Activated CD4-positive, alpha-beta memory T cell treated with anti-CD3 and anti-CD28 coated beads for 36 hours (primary cell): ENCODE measurements at regions not wholly inside any gene's neighbourhood (a gene's known extent, or its start where the extent isn't known, plus 50 kb on each side); places are given as distances from the start of the nearest gene placed in this dataset.

Experiments used
- CTCF ChIA-PET: fragments of 350-600 bp; sonication (Branson Sonifier 250); formaldehyde crosslinking; loops from one replicate; lab custom pipeline; 2021; ENCODE audit warnings: antibody characterized with exemption, inconsistent platforms; lab: Charles Lee
- POLR2A ChIA-PET: fragments of 350-600 bp; sonication (Branson Sonifier 250); formaldehyde crosslinking; loops from one replicate; lab custom pipeline; 2021; ENCODE audit warnings: antibody characterized with exemption; lab: Charles Lee
- DNase-seq: peaks from one replicate; pipeline ENCODE4 v3.0.0-alpha.2; 2020
- H3K27ac Mint-ChIP-seq: one replicate; pipeline ENCODE4 v1.8.0; 2021; ENCODE audit warnings: mixed read lengths
- H3K27me3 Mint-ChIP-seq: one replicate; pipeline ENCODE4 v1.8.0; 2021; ENCODE audit warnings: mixed read lengths
- H3K36me3 Mint-ChIP-seq: one replicate; pipeline ENCODE4 v1.8.0; 2021; ENCODE audit warnings: mixed read lengths
- H3K4me1 Mint-ChIP-seq: one replicate; pipeline ENCODE4 v1.8.0; 2021; ENCODE audit warnings: low read depth, mixed read lengths
- H3K4me3 Mint-ChIP-seq: one replicate; pipeline ENCODE4 v1.8.0; 2021; ENCODE audit warnings: mild to moderate bottlenecking, mixed read lengths
- H3K9me3 Mint-ChIP-seq: one replicate; pipeline ENCODE4 v1.8.0; 2021; ENCODE audit warnings: mixed read lengths
- intact Hi-C: fragments of 100-400 bp; cut with micrococcal nuclease; formaldehyde crosslinking; loops from one replicate; pipeline ENCODE4 v1.15.1; 2023

GRCh38 chr2:23286031-23286757 lies 98.8 kb upstream of the KLHL29 start:
- POLR2A ChIA-PET: no interaction called here
- no peaks in the 10 kb centered on the region for H3K36me3 Mint-ChIP-seq

DNA sequence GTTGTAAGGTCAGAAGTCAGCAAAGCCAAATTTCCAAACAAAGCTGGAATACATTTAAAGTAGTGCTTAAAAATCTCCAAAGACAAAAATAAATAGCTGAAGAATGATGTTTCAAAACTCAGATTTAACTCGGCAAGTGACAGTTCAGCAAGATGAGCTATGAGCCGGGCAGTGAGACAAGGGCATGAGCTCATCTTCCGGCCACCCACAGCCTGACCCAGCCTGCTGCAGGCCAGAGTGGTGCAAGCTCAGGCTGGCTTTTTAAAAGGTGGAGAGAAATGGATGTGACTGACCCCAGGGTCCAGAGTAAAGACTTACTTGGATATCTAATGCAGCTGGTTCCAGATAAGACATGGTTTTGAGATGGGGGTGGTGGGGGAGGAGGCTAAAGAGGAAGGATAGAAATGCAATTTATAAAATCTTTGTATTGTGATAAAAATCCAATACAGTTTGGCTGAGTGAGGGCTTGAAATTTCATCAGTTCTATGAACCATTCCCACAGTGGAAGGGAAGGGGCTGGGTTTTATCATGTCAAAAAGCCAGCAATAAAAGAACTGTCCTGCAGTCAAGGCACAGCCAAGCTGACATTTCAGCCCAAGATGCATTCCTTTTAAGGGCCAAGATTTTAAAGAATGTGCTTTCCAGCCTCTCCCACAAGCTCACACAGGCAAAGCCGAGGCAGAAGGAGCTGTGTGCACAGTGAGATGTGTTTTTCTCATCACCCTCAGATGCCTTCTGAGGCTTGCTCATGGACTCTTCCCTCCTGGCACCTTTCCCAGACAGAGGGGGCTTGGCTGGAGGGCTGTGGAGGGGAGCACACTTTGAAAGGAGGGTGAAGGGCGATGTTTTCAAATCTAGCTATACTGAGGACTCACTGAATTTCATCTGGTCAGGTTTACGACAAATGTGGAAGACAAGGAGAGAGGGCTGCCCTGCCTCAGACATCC lies 97.9 kb upstream of the KLHL29 start:
- Mint-ChIP-seq H3K9me3 (no peaks in the 10 kb centered on the region), H3K36me3 (no peaks in the 10 kb centered on the region), H3K4me3 (no peak overlapping the region), H3K27ac (no peak overlapping the region), H3K27me3 (no peaks in the 10 kb centered on the region), H3K4me1 (no peaks in the 10 kb centered on the region)
- ChIA-PET CTCF (no interaction called here), POLR2A (no interaction called here)
- DNase-seq: no peak
- intact Hi-C loops: no loop called here

More at GRCh38 chr2:23286031-23286757, 98.8 kb upstream of the KLHL29 start:
- Mint-ChIP-seq H3K27ac (no peak overlapping the region), H3K9me3 (no peaks in the 10 kb centered on the region), H3K27me3 (no peaks in the 10 kb centered on the region), H3K4me3 (no peak overlapping the region), H3K4me1 (no peaks in the 10 kb centered on the region)
- intact Hi-C loops: no loop called here
- CTCF ChIA-PET: no interaction called here
- no peak for DNase-seq

GRCh38 chr2:23289671-23290070 lies 95.3 kb upstream of the KLHL29 start:
- Mint-ChIP-seq H3K4me1 (no peaks in the 10 kb centered on the region), H3K36me3 (no peaks in the 10 kb centered on the region), H3K27ac (no peak overlapping the region), H3K4me3 (no peak overlapping the region), H3K9me3 (no peaks in the 10 kb centered on the region), H3K27me3 (peaks cover 6% of the 10 kb centered on the region)
- ChIA-PET POLR2A (no interaction called here), CTCF (no interaction called here)
- intact Hi-C loops: no loop called here
- no peak for DNase-seq

- CTCF ChIA-PET: no interaction called here
- H3K36me3 Mint-ChIP-seq: no peaks in the 10 kb centered on the region
- no peak overlapping the region for H3K4me3 Mint-ChIP-seq
- POLR2A ChIA-PET: no interaction called here
- no peaks in the 10 kb centered on the region for H3K9me3 Mint-ChIP-seq
- no peaks in the 10 kb centered on the region for H3K4me1 Mint-ChIP-seq
- no peak overlapping the region for H3K27ac Mint-ChIP-seq
- DNase-seq: no peak
- intact Hi-C loops: no loop called here
- peaks cover 8% of the 10 kb centered on the region for H3K27me3 Mint-ChIP-seq
These were observed 93.7 kb upstream of the KLHL29 start for GRCh38 chr2:23291239-23291638.

- no peaks in the 10 kb centered on the region for H3K4me1 Mint-ChIP-seq
- H3K9me3 Mint-ChIP-seq: no peaks in the 10 kb centered on the region
- no peak overlapping the region for H3K27ac Mint-ChIP-seq
- no peaks in the 10 kb centered on the region for H3K36me3 Mint-ChIP-seq
- ChIA-PET CTCF (no interaction called here), POLR2A (no interaction called here)
- no peak for DNase-seq
- intact Hi-C loops: no loop called here
- peaks cover 8% of the 10 kb centered on the region for H3K27me3 Mint-ChIP-seq
- no peak overlapping the region for H3K4me3 Mint-ChIP-seq
These were observed 93.0 kb upstream of the KLHL29 start for GRCh38 chr2:23292024-23292423.

DNA sequence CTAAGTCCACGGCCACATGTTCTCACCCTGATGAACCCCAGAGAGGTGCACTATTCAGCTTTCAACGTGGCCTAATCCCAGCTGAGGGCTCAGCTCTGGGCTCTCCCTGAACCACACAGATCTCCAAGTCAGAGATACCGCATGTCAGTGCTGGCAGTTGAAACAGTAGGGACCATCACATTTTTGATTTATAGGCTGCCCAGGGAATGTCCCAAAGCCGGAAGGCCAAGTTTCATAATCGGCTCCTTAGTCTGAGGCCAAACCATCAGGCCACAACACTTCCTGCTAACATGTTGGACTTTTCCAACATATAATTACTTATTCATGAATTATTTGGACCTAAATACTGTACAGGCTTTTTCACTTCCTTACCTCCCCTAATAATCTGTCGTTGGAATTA lies 91.9 kb upstream of the KLHL29 start:
- Mint-ChIP-seq H3K4me1 (no peaks in the 10 kb centered on the region), H3K9me3 (no peaks in the 10 kb centered on the region), H3K27me3 (peaks cover 8% of the 10 kb centered on the region), H3K4me3 (no peak overlapping the region), H3K27ac (no peak overlapping the region), H3K36me3 (no peaks in the 10 kb centered on the region)
- no peak for DNase-seq
- ChIA-PET CTCF (no interaction called here), POLR2A (no interaction called here)
- intact Hi-C loops: no loop called here

DNA sequence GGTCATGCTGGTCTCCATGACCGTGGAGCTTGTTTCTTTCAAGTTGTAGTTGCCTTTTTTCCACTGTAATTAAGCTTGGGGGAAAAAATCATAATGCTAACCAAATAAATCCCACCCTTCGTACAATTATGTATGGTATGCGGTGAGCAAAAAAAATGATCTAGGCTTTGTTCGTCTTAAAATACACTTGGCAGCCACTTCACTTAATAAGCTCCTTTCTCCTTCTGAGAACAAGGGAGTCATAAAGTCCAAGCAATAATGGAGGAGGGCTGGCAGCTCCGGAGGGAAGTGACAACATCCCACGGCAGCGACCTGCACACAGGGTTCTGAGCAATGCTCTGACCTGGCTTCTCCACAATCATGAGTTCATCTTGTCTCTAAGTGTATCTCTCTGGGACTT lies 91.2 kb upstream of the KLHL29 start:
- ChIA-PET CTCF (no interaction called here), POLR2A (no interaction called here)
- no peaks in the 10 kb centered on the region for H3K36me3 Mint-ChIP-seq
- no peak overlapping the region for H3K27ac Mint-ChIP-seq
- H3K27me3 Mint-ChIP-seq: peaks cover 8% of the 10 kb centered on the region
- H3K9me3 Mint-ChIP-seq: no peaks in the 10 kb centered on the region
- intact Hi-C loops: no loop called here
- no peaks in the 10 kb centered on the region for H3K4me1 Mint-ChIP-seq
- DNase-seq: no peak
- H3K4me3 Mint-ChIP-seq: no peak overlapping the region

DNA sequence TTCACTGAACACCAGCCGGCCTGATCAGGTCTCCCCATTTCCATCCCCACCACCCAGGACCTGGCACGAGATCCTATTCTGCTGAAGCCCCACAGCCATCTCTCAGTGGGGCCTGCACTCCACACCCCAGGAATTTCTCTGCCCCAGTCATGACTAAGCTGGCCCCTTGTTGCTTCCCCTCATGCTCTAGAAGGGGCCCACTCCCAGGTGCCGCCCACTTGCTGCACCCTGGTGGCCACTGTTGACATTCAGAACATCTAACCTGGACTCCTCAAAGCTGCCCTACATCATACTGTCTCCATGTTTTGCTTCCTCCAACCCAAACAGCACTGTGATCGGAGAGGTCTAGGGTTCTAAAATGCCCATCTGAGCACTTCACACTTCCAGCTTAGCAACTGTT lies 90.7 kb upstream of the KLHL29 start:
- DNase-seq: no peak
- H3K36me3 Mint-ChIP-seq: no peaks in the 10 kb centered on the region
- H3K4me1 Mint-ChIP-seq: no peaks in the 10 kb centered on the region
- ChIA-PET CTCF (no interaction called here), POLR2A (no interaction called here)
- intact Hi-C loops: no loop called here
- peaks cover 8% of the 10 kb centered on the region for H3K27me3 Mint-ChIP-seq
- no peaks in the 10 kb centered on the region for H3K9me3 Mint-ChIP-seq
- H3K27ac Mint-ChIP-seq: no peak overlapping the region
- H3K4me3 Mint-ChIP-seq: no peak overlapping the region

DNA sequence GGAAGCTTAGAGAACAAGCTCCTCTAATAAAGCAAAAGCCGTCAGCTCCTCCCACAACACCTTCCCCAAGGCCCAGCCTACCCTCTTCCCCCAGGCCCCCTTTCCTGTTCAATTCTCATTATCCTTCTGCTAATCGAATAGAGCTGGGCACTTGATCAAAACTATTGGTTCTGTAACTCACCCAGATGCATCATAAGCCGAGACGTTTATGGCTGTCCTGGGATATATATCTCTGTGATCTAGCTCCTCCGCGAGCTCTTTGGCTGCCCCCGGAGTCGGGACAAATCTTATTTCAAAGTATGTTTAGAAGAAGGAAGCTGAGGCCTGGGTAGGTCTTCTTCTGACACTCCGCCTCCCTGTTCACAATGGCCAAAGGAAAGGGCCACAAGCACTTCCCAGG lies 88.3 kb upstream of the KLHL29 start:
- ChIA-PET POLR2A (no interaction called here), CTCF (no interaction called here)
- H3K27ac Mint-ChIP-seq: no peak overlapping the region
- no peak overlapping the region for H3K4me3 Mint-ChIP-seq
- intact Hi-C loops: no loop called here
- no peaks in the 10 kb centered on the region for H3K36me3 Mint-ChIP-seq
- H3K4me1 Mint-ChIP-seq: no peaks in the 10 kb centered on the region
- H3K27me3 Mint-ChIP-seq: peaks cover 8% of the 10 kb centered on the region
- H3K9me3 Mint-ChIP-seq: no peaks in the 10 kb centered on the region
- DNase-seq: no peak

DNA sequence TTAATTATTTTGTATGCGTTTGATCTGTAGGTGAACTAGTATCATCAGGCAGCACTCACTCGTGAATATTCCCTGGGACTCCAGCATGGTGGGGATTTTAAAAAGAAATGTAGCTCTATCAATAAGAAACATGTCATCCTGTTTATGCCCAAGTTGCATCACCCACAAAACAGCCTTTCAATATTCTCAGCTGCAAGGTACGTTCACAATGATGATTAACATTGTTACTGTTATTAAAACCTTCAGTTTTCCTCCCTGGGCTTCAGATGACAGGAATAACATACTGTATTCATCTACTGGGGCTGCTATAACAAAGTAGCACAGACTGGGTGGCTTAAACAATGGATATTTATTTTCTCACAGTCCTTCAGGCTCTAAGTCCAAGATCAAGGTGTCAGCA lies 87.9 kb upstream of the KLHL29 start:
- POLR2A ChIA-PET: no interaction called here
- no peak overlapping the region for H3K4me3 Mint-ChIP-seq
- CTCF ChIA-PET: no interaction called here
- no peaks in the 10 kb centered on the region for H3K9me3 Mint-ChIP-seq
- no peak overlapping the region for H3K27ac Mint-ChIP-seq
- intact Hi-C loops: no loop called here
- no peak for DNase-seq
- no peaks in the 10 kb centered on the region for H3K36me3 Mint-ChIP-seq
- peaks cover 8% of the 10 kb centered on the region for H3K27me3 Mint-ChIP-seq
- H3K4me1 Mint-ChIP-seq: no peaks in the 10 kb centered on the region

GRCh38 chr2:23298551-23298950 lies 86.4 kb upstream of the KLHL29 start:
- CTCF ChIA-PET: no interaction called here
- intact Hi-C loops: no loop called here
- H3K36me3 Mint-ChIP-seq: no peaks in the 10 kb centered on the region
- H3K9me3 Mint-ChIP-seq: no peaks in the 10 kb centered on the region
- no peaks in the 10 kb centered on the region for H3K4me1 Mint-ChIP-seq
- peaks cover 6% of the 10 kb centered on the region for H3K27me3 Mint-ChIP-seq
- H3K27ac Mint-ChIP-seq: no peak overlapping the region
- no peak for DNase-seq
- POLR2A ChIA-PET: no interaction called here
- no peak overlapping the region for H3K4me3 Mint-ChIP-seq

- H3K36me3 Mint-ChIP-seq: no peaks in the 10 kb centered on the region
- H3K27me3 Mint-ChIP-seq: peaks cover 2% of the 10 kb centered on the region
- no peak overlapping the region for H3K4me3 Mint-ChIP-seq
- intact Hi-C loops: no loop called here
- no peaks in the 10 kb centered on the region for H3K9me3 Mint-ChIP-seq
- no peaks in the 10 kb centered on the region for H3K4me1 Mint-ChIP-seq
- DNase-seq: no peak
- no peak overlapping the region for H3K27ac Mint-ChIP-seq
- ChIA-PET CTCF (no interaction called here), POLR2A (no interaction called here)
These were observed 85.3 kb upstream of the KLHL29 start for GRCh38 chr2:23299476-23300195.
